H1 (cell line): ENCODE measurements at regions not wholly inside any gene's neighbourhood (a gene's known extent, or its start where the extent isn't known, plus 50 kb on each side); places are given as distances from the start of the nearest gene placed in this dataset.

ENCODE experiments used
- CTCF ChIA-PET: fragments of 300-600 bp; sonication (Branson Sonifier 250); formaldehyde crosslinking; loops from one replicate; lab custom pipeline; 2021; ENCODE audit not compliant: partially characterized antibody; lab: Charles Lee
- POLR2A ChIA-PET: fragments of 300-600 bp; sonication (Branson Sonifier 250); formaldehyde crosslinking; loops from one replicate; lab custom pipeline; 2021; ENCODE audit warnings: inconsistent platforms; ENCODE audit not compliant: partially characterized antibody; lab: Charles Lee
- DNase-seq, 2 experiments: peaks; one replicate each; pipeline versions ENCODE4 v3.0.0 to v3.0.0-alpha.2; 2010 to 2022; ENCODE audit warnings: low spot score in 2 of 2, low read depth in 1 of 2, mixed read lengths in 1 of 2
- FAIRE-seq: peaks from 2 replicates; lab custom pipeline; 2011; peaks lifted over from hg19 to GRCh38; lab: Jason Lieb, UNC
- H2AFZ ChIP-seq: 2 replicates; pipeline ENCODE4 v1.8.1; 2012; ENCODE audit warnings: low read length, inconsistent platforms
- H2AK5ac ChIP-seq: 2 replicates; pipeline ENCODE4 v1.6.1; 2013; ENCODE audit warnings: low read depth, low read length
- H2BK120ac ChIP-seq: replicated peaks from 2 replicates; pipeline ENCODE3; 2013; ENCODE audit warnings: low read depth, low read length, inconsistent platforms
- H2BK12ac ChIP-seq: 2 replicates; pipeline ENCODE4 v1.6.1; 2013; ENCODE audit warnings: low read depth, low read length
- H2BK15ac ChIP-seq: 2 replicates; pipeline ENCODE4 v1.6.1; 2013; ENCODE audit warnings: low read length
- H2BK20ac ChIP-seq: 2 replicates; pipeline ENCODE4 v1.6.1; 2013; ENCODE audit warnings: low read length
- H2BK5ac ChIP-seq: 2 replicates; pipeline ENCODE4 v1.6.1; 2013; ENCODE audit warnings: low read depth, low read length
- H3K14ac ChIP-seq: 2 replicates; pipeline ENCODE4 v1.6.1; 2013; ENCODE audit warnings: inconsistent platforms; ENCODE audit not compliant: insufficient read length
- H3K18ac ChIP-seq: 2 replicates; pipeline ENCODE4 v1.6.1; 2013; ENCODE audit warnings: low read length; ENCODE audit errors: extremely low read depth
- H3K23ac ChIP-seq: 2 replicates; pipeline ENCODE4 v1.6.1; 2013; ENCODE audit warnings: inconsistent platforms; ENCODE audit not compliant: insufficient read length
- H3K23me2 ChIP-seq: 2 replicates; pipeline ENCODE4 v1.6.1; 2013; ENCODE audit warnings: low read depth, low read length
- H3K27ac ChIP-seq: 2 replicates; pipeline ENCODE4 v1.6.1; 2011; ENCODE audit warnings: low read depth, low read length, inconsistent platforms
- H3K27me3 ChIP-seq, 4 experiments: replicated peaks in 1 of 4; 1 replicate in 1 of 4; 2 replicates in 3 of 4; pipeline versions ENCODE4 v1.6.1 to v1.8.1; 2011 to 2013; ENCODE audit warnings: low read length in 3 of 4, mild to moderate bottlenecking in 3 of 4, inconsistent platforms in 2 of 4, mixed read lengths in 2 of 4, moderate library complexity in 1 of 4; ENCODE audit not compliant: control insufficient read depth in 3 of 4, insufficient read depth in 3 of 4; ENCODE audit errors: extremely low read depth in 1 of 4
- H3K36me3 ChIP-seq, 4 experiments: 2 replicates each; pipeline versions ENCODE4 v1.6.1 to v1.8.1; 2011 to 2013; ENCODE audit warnings: mild to moderate bottlenecking in 4 of 4, low read length in 3 of 4, moderate library complexity in 2 of 4, control low read depth in 1 of 4, inconsistent platforms in 1 of 4; ENCODE audit not compliant: insufficient read depth in 4 of 4, control insufficient read depth in 2 of 4
- H3K4ac ChIP-seq: replicated peaks from 2 replicates; pipeline ENCODE3; 2013; ENCODE audit warnings: low read length, low read depth, mixed read lengths, inconsistent platforms; ENCODE audit not compliant: insufficient read length
- H3K4me1 ChIP-seq, 4 experiments: replicated peaks in 1 of 4; 1 replicate in 1 of 4; 2 replicates in 3 of 4; pipeline versions ENCODE4 v1.6.1 to v1.8.1; 2011 to 2013; ENCODE audit warnings: low read length in 3 of 4, inconsistent platforms in 2 of 4, mixed read lengths in 1 of 4; ENCODE audit not compliant: insufficient read depth in 4 of 4, control insufficient read depth in 3 of 4
- H3K4me2 ChIP-seq, 2 experiments: 2 replicates each; pipeline versions ENCODE4 v1.6.1 to v1.8.1; 2011 to 2013; ENCODE audit warnings: low read depth in 2 of 2, low read length in 2 of 2, control low read depth in 1 of 2, inconsistent platforms in 1 of 2, mild to moderate bottlenecking in 1 of 2; ENCODE audit not compliant: insufficient read depth in 1 of 2
- H3K4me3 ChIP-seq, 4 experiments: fragments of 200-600, 300-600 bp in 1 of 4; sonication (generic), shearing (Covaris generic), sonication (Bioruptor Twin) in 1 of 4; 2 replicates each; pipeline versions ENCODE4 v1.5.1 to v1.8.1; 2011 to 2016; ENCODE audit warnings: low read length in 4 of 4, low read depth in 3 of 4, control low read depth in 2 of 4, inconsistent platforms in 2 of 4, mild to moderate bottlenecking in 2 of 4, mixed read lengths in 1 of 4, moderate library complexity in 1 of 4; ENCODE audit not compliant: insufficient read depth in 2 of 4; ENCODE audit errors: extremely low read depth in 1 of 4
- H3K56ac ChIP-seq: replicated peaks from 2 replicates; pipeline ENCODE3; 2013; ENCODE audit warnings: low read depth, mild to moderate bottlenecking, mixed read lengths, low read length, inconsistent platforms; ENCODE audit not compliant: insufficient read length
- H3K79me1 ChIP-seq: 2 replicates; pipeline ENCODE4 v1.6.1; 2013; ENCODE audit warnings: low read depth, low read length, control low read depth
- H3K79me2 ChIP-seq, 2 experiments: 2 replicates each; pipeline versions ENCODE4 v1.6.1 to v1.8.1; 2012 to 2013; ENCODE audit warnings: low read length in 2 of 2, mild to moderate bottlenecking in 2 of 2, inconsistent platforms in 1 of 2; ENCODE audit not compliant: insufficient read depth in 2 of 2, control insufficient read depth in 1 of 2
- H3K9ac ChIP-seq, 4 experiments: replicated peaks in 1 of 4; 1 replicate in 1 of 4; 2 replicates in 3 of 4; pipeline versions ENCODE4 v1.6.1 to v1.8.1; 2011 to 2013; ENCODE audit warnings: low read depth in 3 of 4, low read length in 3 of 4, control low read depth in 2 of 4, mild to moderate bottlenecking in 2 of 4, moderate library complexity in 2 of 4, inconsistent platforms in 1 of 4; ENCODE audit errors: extremely low read depth in 1 of 4
- H3K9me3 ChIP-seq, 2 experiments: 2 replicates each; pipeline versions ENCODE4 v1.6.1 to v1.8.1; 2012 to 2013; ENCODE audit warnings: mild to moderate bottlenecking in 2 of 2, moderate library complexity in 2 of 2, control low read depth in 1 of 2, inconsistent platforms in 1 of 2, low read depth in 1 of 2, low read length in 1 of 2, mixed read lengths in 1 of 2; ENCODE audit not compliant: insufficient read depth in 2 of 2
- H4K20me1 ChIP-seq, 2 experiments: replicated peaks in 1 of 2; 2 replicates each; pipeline versions ENCODE3 to v1.8.1; 2011 to 2013; ENCODE audit warnings: inconsistent platforms in 2 of 2, low read length in 2 of 2, mild to moderate bottlenecking in 1 of 2; ENCODE audit not compliant: insufficient read depth in 2 of 2, control insufficient read depth in 1 of 2
- H4K5ac ChIP-seq: 2 replicates; pipeline ENCODE4 v1.6.1; 2013; ENCODE audit warnings: low read length, low read depth, mixed read lengths, inconsistent platforms; ENCODE audit not compliant: insufficient read length
- H4K8ac ChIP-seq: 2 replicates; pipeline ENCODE4 v1.8.0; 2013; ENCODE audit warnings: mild to moderate bottlenecking, moderate library complexity, low read length, inconsistent platforms; ENCODE audit not compliant: insufficient read depth; ENCODE audit errors: extremely low read depth
- H4K91ac ChIP-seq: replicated peaks from 2 replicates; pipeline ENCODE3; 2013; ENCODE audit warnings: low read length, mixed read lengths, inconsistent platforms; ENCODE audit not compliant: insufficient read length
- ATF2 ChIP-seq: IDR thresholded peaks from 2 replicates; pipeline ENCODE4 v1.6.1; 2012; ENCODE audit warnings: low read length, inconsistent platforms
- BACH1 ChIP-seq: IDR thresholded peaks from 2 replicates; pipeline ENCODE4 v1.6.1; 2012; ENCODE audit warnings: low read length, improper control_type of control experiment
- CEBPB ChIP-seq: IDR thresholded peaks from 2 replicates; pipeline ENCODE4 v1.6.1; 2012; ENCODE audit warnings: low read depth, low read length
- CTBP2 ChIP-seq: IDR thresholded peaks from 2 replicates; pipeline ENCODE4 v1.7.0; 2011; ENCODE audit warnings: borderline replicate concordance, mild to moderate bottlenecking, moderate library complexity, mixed read lengths, low read length; ENCODE audit not compliant: insufficient read depth, insufficient read length
- JUN ChIP-seq: IDR thresholded peaks from 2 replicates; pipeline ENCODE4 v1.6.1; 2011; ENCODE audit warnings: low read depth, mild to moderate bottlenecking, improper control_type of control experiment, low read length
- KDM1A ChIP-seq: fragments of 200-600, 300-600 bp; sonication (generic); IDR thresholded peaks from 2 replicates; pipeline ENCODE4 v1.7.1; 2016; ENCODE audit warnings: mild to moderate bottlenecking, low read length, borderline replicate concordance
- KDM4A ChIP-seq: IDR thresholded peaks from one replicate; pipeline ENCODE4 v1.7.1; 2012; ENCODE audit warnings: low read depth, mild to moderate bottlenecking, moderate library complexity, low read length, inconsistent platforms; ENCODE audit not compliant: severe bottlenecking
- NANOG ChIP-seq: IDR thresholded peaks from 2 replicates; pipeline ENCODE4 v1.6.1; 2011; ENCODE audit warnings: low read length, low read depth, mild to moderate bottlenecking, inconsistent platforms; ENCODE audit not compliant: insufficient read depth, poor library complexity, severe bottlenecking
- PHF8 ChIP-seq: fragments of 200-600 bp; sonication (generic); conservative IDR thresholded peaks from 2 replicates; pipeline ENCODE4 v1.7.1; 2012; ENCODE audit warnings: low read depth, mild to moderate bottlenecking, inconsistent platforms, low read length, moderate library complexity
- SIN3A ChIP-seq, 2 experiments: IDR thresholded peaks in 1 of 2; conservative IDR thresholded peaks in 1 of 2; 2 replicates each; pipeline ENCODE4 v1.6.1; 2011 to 2012; ENCODE audit warnings: low read length in 2 of 2, improper control_type of control experiment in 1 of 2, low read depth in 1 of 2, mild to moderate bottlenecking in 1 of 2
- WGBS, 2 experiments: shearing (Covaris generic) in 1 of 2; methylation state at CpG; one replicate each; pipeline versions ENCODE4 v1.1.6 to v1.1.7; 2013 to 2015; ENCODE audit warnings: low lambda C conversion rate in 2 of 2, mixed read lengths in 2 of 2, inconsistent platforms in 1 of 2, low coverage in 1 of 2, missing lambda C conversion rate in 1 of 2; ENCODE audit not compliant: insufficient replicate concordance in 2 of 2, insufficient coverage in 1 of 2, insufficient read length in 1 of 2; ENCODE audit errors: extremely low coverage in 1 of 2, missing lambda C conversion rate in 1 of 2; 5-methylcytosine and 5-hydroxymethylcytosine counted together
- TF ChIP-seq, protein P1 (sequence below): IDR thresholded peaks from 2 replicates; pipeline ENCODE4 v1.6.1; 2011; ENCODE audit warnings: low read length, improper control_type of control experiment

- Histone ChIP-seq H2BK12ac (no peak overlapping the region), H3K4ac (no peak overlapping the region), H2BK120ac (no peak overlapping the region), H3K36me3 (no peaks in the 10 kb centered on the region), H3K4me3 (no peak overlapping the region), H2BK20ac (no peak overlapping the region), H2AK5ac (no peak overlapping the region), H4K5ac (no peak overlapping the region), H3K23me2 (no peaks in the 10 kb centered on the region), H3K23ac (no peak overlapping the region), H3K9me3 (no peaks in the 10 kb centered on the region), H3K27ac (no peak overlapping the region), H3K18ac (no peak overlapping the region), H2BK5ac (no peak overlapping the region), H3K4me2 (no peak overlapping the region), H3K14ac (no peak overlapping the region), H4K20me1 (no peaks in the 10 kb centered on the region), H3K9ac (no peak overlapping the region), H2BK15ac (no peak overlapping the region), H2AFZ (no peak overlapping the region), H3K27me3 (no peaks in the 10 kb centered on the region), H3K56ac (no peak overlapping the region), H4K8ac (no peak overlapping the region), H3K79me2 (no peaks in the 10 kb centered on the region), H3K4me1 (no peaks in the 10 kb centered on the region), H3K79me1 (no peaks in the 10 kb centered on the region), H4K91ac (no peak overlapping the region)
- DNase-seq (no peak), FAIRE-seq (no peak)
- WGBS, 2 experiments: 72% methylated on average over 5 of the region's 5 CpGs; no CpG with 5 or more reads in 1 of the 2 experiments
- POLR2A ChIA-PET: no interaction called here
- CTCF ChIA-PET: interaction anchor here (0.6 to 1.5 kb wide), 3 partner anchors 9 to 177 kb away, joined by 3 to 5 read pairs (median 3); no protein-coding TSS in a partner anchor
- TF ChIP-seq KDM1A (no peak), KDM4A (no peak), JUN (no peak), CEBPB (no peak), SIN3A (conservative IDR thresholded peaks at IDR 0.05 in 1 of 2, IDR thresholded peaks at IDR 0.05 in 1 of 2; ENCODE audit: low read depth in 1 of 2, low read length in 2 of 2) (no peak), ATF2 (no peak), BACH1 (no peak), NANOG (no peak), PHF8 (no peak), CTBP2 (no peak)
- TF ChIP-seq, protein P1, sequence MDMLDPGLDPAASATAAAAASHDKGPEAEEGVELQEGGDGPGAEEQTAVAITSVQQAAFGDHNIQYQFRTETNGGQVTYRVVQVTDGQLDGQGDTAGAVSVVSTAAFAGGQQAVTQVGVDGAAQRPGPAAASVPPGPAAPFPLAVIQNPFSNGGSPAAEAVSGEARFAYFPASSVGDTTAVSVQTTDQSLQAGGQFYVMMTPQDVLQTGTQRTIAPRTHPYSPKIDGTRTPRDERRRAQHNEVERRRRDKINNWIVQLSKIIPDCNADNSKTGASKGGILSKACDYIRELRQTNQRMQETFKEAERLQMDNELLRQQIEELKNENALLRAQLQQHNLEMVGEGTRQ: no peak
These were observed 97.7 kb upstream of the CHRNA7 start for GRCh38 chr15:31932576-31932975.
